K562 (cell line): ENCODE measurements at regions not wholly inside any gene's neighbourhood (a gene's known extent, or its start where the extent isn't known, plus 50 kb on each side); places are given as distances from the start of the nearest gene placed in this dataset.

ENCODE experiments used
- ATF7 ChIP-seq: fragments of 450-650 bp; IDR thresholded peaks from 2 replicates; pipeline ENCODE4 v1.7.1; 2014; ENCODE audit warnings: mild to moderate bottlenecking, moderate library complexity
- CHD1 ChIP-seq: fragments of 200-600 bp; sonication (generic); IDR thresholded peaks from one replicate; pipeline ENCODE4 v1.6.1; 2012; ENCODE audit warnings: mild to moderate bottlenecking, moderate library complexity, low read length, inconsistent platforms
- DIDO1 ChIP-seq: fragments of 450-650 bp; IDR thresholded peaks from 2 replicates; pipeline ENCODE4 v1.6.1; 2016; ENCODE audit warnings: low read depth, missing biosample characterization, missing genetic modification characterization
- EZH2 ChIP-seq: IDR thresholded peaks from 2 replicates; pipeline ENCODE4 v1.6.1; 2012; ENCODE audit warnings: low read depth, mild to moderate bottlenecking, inconsistent platforms, low read length, borderline replicate concordance
- GTF2F1 ChIP-seq: IDR thresholded peaks from 2 replicates; pipeline ENCODE4 v1.6.1; 2011; ENCODE audit warnings: low read depth, low read length, improper control_type of control experiment
- HINFP ChIP-seq: fragments of 450-650 bp; conservative IDR thresholded peaks from 2 replicates; pipeline ENCODE4 v1.6.1; 2016; ENCODE audit warnings: missing genetic modification characterization, low read depth, mild to moderate bottlenecking, control low read depth, missing compliant biosample characterization
- HNRNPK ChIP-seq: fragments of 200-400 bp; formaldehyde crosslinking; IDR thresholded peaks from one replicate; pipeline ENCODE4 v1.6.1; 2018; ENCODE audit warnings: mild to moderate bottlenecking, low read depth, low read length; ENCODE audit not compliant: poor library complexity, severe bottlenecking
- HOXB6 ChIP-seq: fragments of 250-450 bp; sonication (Bioruptor Pico); IDR thresholded peaks from 2 replicates; pipeline ENCODE4 v1.5.1; 2022; ENCODE audit warnings: mild to moderate bottlenecking, borderline replicate concordance
- ILK ChIP-seq: fragments of 450-650 bp; IDR thresholded peaks from 2 replicates; pipeline ENCODE4 v1.6.1; 2016; ENCODE audit warnings: missing genetic modification characterization, low read depth, mild to moderate bottlenecking, missing compliant biosample characterization, moderate library complexity, borderline replicate concordance
- MAX ChIP-seq: sonication (generic); formaldehyde crosslinking; IDR thresholded peaks from 2 replicates; pipeline ENCODE4 v1.9.0; 2022; ENCODE audit warnings: mild to moderate bottlenecking, missing genetic modification reagents
- MYNN ChIP-seq, 2 experiments: sonication (generic); formaldehyde crosslinking in 1 of 2; IDR thresholded peaks; 2 replicates each; pipeline versions ENCODE4 v1.5.0 to v1.6.1; 2016 to 2020; ENCODE audit warnings: antibody characterized with exemption in 1 of 2, missing genetic modification reagents in 1 of 2
- NFIC ChIP-seq: fragments of 450-650 bp; IDR thresholded peaks from 2 replicates; pipeline ENCODE4 v1.6.1; 2017; ENCODE audit warnings: mild to moderate bottlenecking, inconsistent platforms
- POLR2AphosphoS5 ChIP-seq: IDR thresholded peaks from 2 replicates; pipeline ENCODE4 v1.6.1; 2011; ENCODE audit warnings: mild to moderate bottlenecking, low read depth, low read length, moderate library complexity; ENCODE audit not compliant: control insufficient read depth, insufficient read depth
- POLR3A ChIP-seq: IDR thresholded peaks from 2 replicates; pipeline ENCODE4 v1.6.1; 2011; ENCODE audit warnings: borderline replicate concordance, mild to moderate bottlenecking, moderate library complexity; ENCODE audit not compliant: insufficient read length, insufficient read depth; ENCODE audit errors: extremely low read depth
- POU5F1 ChIP-seq: fragments of 150-350 bp; IDR thresholded peaks from 2 replicates; pipeline ENCODE4 v1.6.1; 2014; ENCODE audit warnings: borderline replicate concordance, low read length, low read depth, mild to moderate bottlenecking; ENCODE audit not compliant: partially characterized antibody
- RCOR1 ChIP-seq, 2 experiments: IDR thresholded peaks; 2 replicates each; pipeline ENCODE4 v1.6.1; 2012; ENCODE audit warnings: low read depth in 2 of 2, low read length in 2 of 2, borderline replicate concordance in 1 of 2, improper control_type of control experiment in 1 of 2
- SIN3B ChIP-seq: fragments of 450-650 bp; IDR thresholded peaks from 2 replicates; pipeline ENCODE4 v1.6.1; 2017; ENCODE audit warnings: low read depth, mild to moderate bottlenecking, moderate library complexity
- SRSF3 ChIP-seq: fragments of 200-400 bp; formaldehyde crosslinking; IDR thresholded peaks from 2 replicates; pipeline ENCODE4 v1.6.1; 2016; ENCODE audit warnings: mild to moderate bottlenecking, low read length, moderate library complexity; ENCODE audit not compliant: insufficient read depth
- TEAD1 ChIP-seq, 2 experiments: fragments of 450-650 bp in 1 of 2; sonication (generic) in 1 of 2; formaldehyde crosslinking; IDR thresholded peaks; 2 replicates each; pipeline versions ENCODE4 v1.4.0 to v1.8.0; 2020 to 2022; ENCODE audit warnings: mild to moderate bottlenecking in 2 of 2, missing genetic modification reagents in 1 of 2
- THRA ChIP-seq: fragments of 450-650 bp; IDR thresholded peaks from 2 replicates; pipeline ENCODE4 v1.6.1; 2017; ENCODE audit warnings: mild to moderate bottlenecking, moderate library complexity
- ZNF140 ChIP-seq: fragments of 250-450 bp; sonication (Bioruptor Pico); IDR thresholded peaks from 2 replicates; pipeline ENCODE4 v1.8.0; 2021; ENCODE audit warnings: moderate library complexity, mild to moderate bottlenecking, inconsistent platforms
- ZNF589 ChIP-seq: fragments of 200-800 bp; sonication (Bioruptor generic); IDR thresholded peaks from 2 replicates; pipeline ENCODE4 v1.6.1; 2016; ENCODE audit warnings: low read depth, missing genetic modification characterization, missing compliant biosample characterization
- ZNF699 ChIP-seq: fragments of 250-450 bp; sonication (Bioruptor Pico); IDR thresholded peaks from 2 replicates; pipeline ENCODE4 v1.8.0; 2021; ENCODE audit warnings: mild to moderate bottlenecking, moderate library complexity; ENCODE audit not compliant: insufficient replicate concordance

- TF ChIP-seq THRA, result no peak
- no peak for TF ChIP-seq RCOR1 (IDR thresholded peaks at IDR 0.05; ENCODE audit: borderline replicate concordance in 1 of 2, low read depth in 2 of 2, low read length in 2 of 2)
- no peak for TF ChIP-seq EZH2
- TF ChIP-seq NFIC, result no peak
- no peak for TF ChIP-seq ZNF699
- TF ChIP-seq CHD1, result no peak
- TF ChIP-seq ZNF140 (CRISPR knock-in tag), result no peak
- no peak for TF ChIP-seq ILK (tag)
- TF ChIP-seq POU5F1, result no peak
- no peak for TF ChIP-seq HINFP (tag)
- TF ChIP-seq MAX (CRISPR knock-in tag), result peak; percentile 63
- TF ChIP-seq MYNN (IDR thresholded peaks at IDR 0.05), result no peak
- TF ChIP-seq MYNN (CRISPR knock-in tag; IDR thresholded peaks at IDR 0.05), result no peak
- no peak for TF ChIP-seq POLR3A
- no peak for TF ChIP-seq HNRNPK
- no peak for TF ChIP-seq DIDO1 (tag)
- TF ChIP-seq HOXB6 (CRISPR knock-in tag), result no peak
- TF ChIP-seq POLR2AphosphoS5, result no peak
- TF ChIP-seq ZNF589 (CRISPR knock-in tag), result no peak
- TF ChIP-seq SIN3B, result no peak
- TF ChIP-seq SRSF3, result no peak
- no peak for TF ChIP-seq GTF2F1
- TF ChIP-seq ATF7, result no peak
- TF ChIP-seq TEAD1 (CRISPR knock-in tag; IDR thresholded peaks at IDR 0.05), result peak in 1 of 2 experiments; percentile 42; a peak in 1 of 4 replicates
Measured at GRCh38 chr16:85171004-85171758, 58.9 kb upstream of the CIBAR2 start (continued).
